A549 (cell line): ENCODE measurements at regions not wholly inside any gene's neighbourhood (a gene's known extent, or its start where the extent isn't known, plus 50 kb on each side); places are given as distances from the start of the nearest gene placed in this dataset.

Experiments
- ATAC-seq, 2 experiments: fragments of 200-7000 bp in 1 of 2; fragments of >200 bp in 1 of 2; cut with Nextera tagmentation in 1 of 2; cut with Tn5 transposase in 1 of 2; 3 replicates each; pipeline versions ENCODE4 v1.8.0 to v1.9.1; 2018 to 2020; ENCODE audit warnings: mild to moderate bottlenecking in 1 of 2, moderate library complexity in 1 of 2
- CTCF ChIA-PET: fragments of 300-600 bp; sonication (Branson Sonifier 250); formaldehyde crosslinking; extraction: SDS; loops from one replicate; lab custom pipeline; 2021; ENCODE audit warnings: antibody characterized with exemption, inconsistent platforms; lab: Yijun Ruan, JAX
- POLR2A ChIA-PET: fragments of 350-600 bp; formaldehyde crosslinking; extraction: SDS; loops from one replicate; lab custom pipeline; 2021; ENCODE audit warnings: antibody characterized with exemption, inconsistent platforms; lab: Yijun Ruan, JAX
- DNase-seq, 2 experiments: peaks; one replicate each; pipeline versions ENCODE4 v3.0.0 to v3.0.0-alpha.2; 2011 to 2016; ENCODE audit warnings: low read depth in 1 of 2, low spot score in 1 of 2
- FAIRE-seq: peaks from 2 replicates; lab custom pipeline; 2011; peaks lifted over from hg19 to GRCh38; lab: Jason Lieb, UNC
- H3K27ac ChIP-seq, 2 experiments: fragments of >200 bp; sonication (Bioruptor Twin); formaldehyde crosslinking; 3 replicates each; pipeline ENCODE4 v1.5.1; 2016 to 2017
- H3K4me1 ChIP-seq: fragments of >200 bp; sonication (Bioruptor Twin); formaldehyde crosslinking; 3 replicates; pipeline ENCODE4 v1.6.1; 2016
- H3K4me2 ChIP-seq: fragments of >200 bp; sonication (Bioruptor Twin); formaldehyde crosslinking; 3 replicates; pipeline ENCODE4 v1.6.1; 2016
- H3K4me3 ChIP-seq: fragments of >200 bp; sonication (Bioruptor Twin); formaldehyde crosslinking; 3 replicates; pipeline ENCODE4 v1.5.1; 2016
- H3K9me3 ChIP-seq: fragments of >200 bp; sonication (Bioruptor Twin); formaldehyde crosslinking; 3 replicates; pipeline ENCODE4 v1.6.1; 2016
- CBX2 ChIP-seq: fragments of 200-600 bp; sonication (generic); IDR thresholded peaks from 2 replicates; pipeline ENCODE4 v1.6.1; 2016; ENCODE audit warnings: low read depth, mild to moderate bottlenecking, borderline replicate concordance
- E2F6 ChIP-seq: IDR thresholded peaks from 2 replicates; pipeline ENCODE4 v1.6.1; 2012; ENCODE audit warnings: low read depth, borderline replicate concordance
- HDAC2 ChIP-seq: fragments of 200-600 bp; sonication (generic); IDR thresholded peaks from 2 replicates; pipeline ENCODE4 v1.6.1; 2016
- HES2 ChIP-seq: fragments of >200 bp; sonication (Bioruptor Twin); formaldehyde crosslinking; IDR thresholded peaks from 2 replicates; pipeline ENCODE4 v1.6.1; 2016
- HEYL ChIP-seq: fragments of 250-450 bp; sonication (Bioruptor Pico); IDR thresholded peaks from 2 replicates; pipeline ENCODE4 v1.8.0; 2021; ENCODE audit warnings: mild to moderate bottlenecking, moderate library complexity
- HOXA7 ChIP-seq: fragments of 250-450 bp; sonication (Bioruptor Pico); IDR thresholded peaks from 2 replicates; pipeline ENCODE4 v1.5.0; 2020; ENCODE audit warnings: mild to moderate bottlenecking, moderate library complexity
- MAFK ChIP-seq: fragments of 450-650 bp; IDR thresholded peaks from 2 replicates; pipeline ENCODE4 v1.6.1; 2014; ENCODE audit not compliant: partially characterized antibody
- MAX ChIP-seq: IDR thresholded peaks from 2 replicates; pipeline ENCODE4 v1.6.1; 2012
- MYC ChIP-seq: IDR thresholded peaks from 2 replicates; pipeline ENCODE4 v1.6.1; 2012; ENCODE audit warnings: mild to moderate bottlenecking, inconsistent platforms, low read length, improper control_type of control experiment, borderline replicate concordance
- NFE2L2 ChIP-seq: fragments of 150-350 bp; conservative IDR thresholded peaks from 2 replicates; pipeline ENCODE4 v1.6.1; 2014; ENCODE audit warnings: low read length
- PBX3 ChIP-seq: IDR thresholded peaks from 2 replicates; pipeline ENCODE4 v1.6.1; 2012
- POLR2A ChIP-seq: IDR thresholded peaks from 2 replicates; pipeline ENCODE4 v1.6.1; 2012; ENCODE audit warnings: mild to moderate bottlenecking, low read length
- RAD21 ChIP-seq, 2 experiments: fragments of >200 bp in 1 of 2; sonication (Bioruptor Twin) in 1 of 2; formaldehyde crosslinking in 1 of 2; IDR thresholded peaks in 1 of 2; conservative IDR thresholded peaks in 1 of 2; 2 replicates in 1 of 2; 3 replicates in 1 of 2; pipeline ENCODE4 v1.6.1; 2012 to 2018; ENCODE audit warnings: inconsistent platforms in 1 of 2
- RCOR1 ChIP-seq: fragments of 150-350 bp; IDR thresholded peaks from 2 replicates; pipeline ENCODE4 v1.6.1; 2014; ENCODE audit warnings: antibody characterized with exemption, low read length, low read depth
- RNF2 ChIP-seq: fragments of 200-600 bp; sonication (generic); IDR thresholded peaks from 2 replicates; pipeline ENCODE4 v1.6.1; 2016; ENCODE audit warnings: low read depth, mild to moderate bottlenecking, antibody characterized with exemption, moderate library complexity, borderline replicate concordance
- SREBF2 ChIP-seq: fragments of 450-650 bp; IDR thresholded peaks from 2 replicates; pipeline ENCODE4 v1.6.1; 2014; ENCODE audit warnings: mild to moderate bottlenecking, moderate library complexity
- TFCP2L1 ChIP-seq: fragments of 250-450 bp; sonication (Bioruptor Pico); IDR thresholded peaks from 2 replicates; pipeline ENCODE4 v1.5.0; 2021; ENCODE audit warnings: mild to moderate bottlenecking
- TP53 ChIP-seq: fragments of 250-450 bp; sonication (Bioruptor Pico); IDR thresholded peaks from 2 replicates; pipeline ENCODE4 v1.5.0; 2021; ENCODE audit warnings: mild to moderate bottlenecking, moderate library complexity
- ZNF302 ChIP-seq: fragments of 250-450 bp; sonication (Bioruptor Pico); IDR thresholded peaks from 2 replicates; pipeline ENCODE4 v1.9.0; 2021; ENCODE audit warnings: inconsistent platforms, mild to moderate bottlenecking, moderate library complexity
- WGBS: methylation state at CpG from one replicate; pipeline ENCODE4 v1.1.6; 2017; ENCODE audit errors: missing lambda C conversion rate; 5-methylcytosine and 5-hydroxymethylcytosine counted together

GRCh38 chr21:14895792-14896191, 169.0 kb downstream of the NRIP1 start:
- TF ChIP-seq TFCP2L1 (CRISPR knock-in tag) (no peak), MAFK (peak; percentile 61), HDAC2 (no peak), SREBF2 (no peak), NFE2L2 (0 out of 2 replicates have a peak, but pooled peaks have one; percentile 19), MAX (no peak), HEYL (CRISPR knock-in tag) (no peak), POLR2A (no peak), HOXA7 (no peak)
- TF ChIP-seq, all 56 proteins: peak for 2
- ChIA-PET CTCF (no interaction called here), POLR2A (no interaction called here)
- WGBS = 74% methylated on average over 2 of the region's 2 CpGs
- Histone ChIP-seq H3K27ac (no peak overlapping the region), H3K4me3 (no peak overlapping the region), H3K4me2 (no peak overlapping the region), H3K9me3 (no peaks in the 10 kb centered on the region), H3K4me1 (peaks cover 12% of the 10 kb centered on the region; the same call in 2 of the 3 replicates)
- DNase-seq = no peak
- no peak for ATAC-seq
- FAIRE-seq = no peak

GRCh38 chr21:14890141-14890540, 174.7 kb downstream of the NRIP1 start:
- no peak for TF ChIP-seq TP53
- TF ChIP-seq E2F6 = no peak
- TF ChIP-seq RCOR1 = no peak
- TF ChIP-seq MAFK = no peak
- TF ChIP-seq ZNF302 (CRISPR knock-in tag) = no peak
- TF ChIP-seq RAD21 (conservative IDR thresholded peaks at IDR 0.05 in 1 of 2, IDR thresholded peaks at IDR 0.05 in 1 of 2) = no peak
- no peak for TF ChIP-seq MYC
- TF ChIP-seq PBX3 = no peak
- 91% methylated on average over 2 of the region's 2 CpGs for WGBS
- peak overlapping the region in 1 of 2 experiments; percentile 50; a peak in 1 of 6 replicates for H3K27ac ChIP-seq
- ChIA-PET CTCF (no interaction called here), POLR2A (interaction anchor here (0.8 kb wide), 1 partner anchor 175 kb away, joined by 3 read pairs; the partner anchor contains the start of gene NRIP1)
- ATAC-seq (no peak), FAIRE-seq (no peak), DNase-seq (no peak)
- peaks cover 26% of the 10 kb centered on the region for H3K4me1 ChIP-seq
- no peak overlapping the region for H3K4me3 ChIP-seq
- no peak overlapping the region for H3K4me2 ChIP-seq
- no peaks in the 10 kb centered on the region for H3K9me3 ChIP-seq

- POLR2A ChIA-PET = interaction anchor here (0.8 kb wide), 1 partner anchor 175 kb away, joined by 3 read pairs; the partner anchor contains the start of gene NRIP1
- peaks cover 26% of the 10 kb centered on the region for H3K4me1 ChIP-seq
- no peaks in the 10 kb centered on the region for H3K9me3 ChIP-seq
- WGBS = 67% methylated on average over 5 of the region's 5 CpGs
- no peak for ATAC-seq
- no peak for DNase-seq
- no peak for TF ChIP-seq HES2
- no peak for TF ChIP-seq RAD21 (conservative IDR thresholded peaks at IDR 0.05 in 1 of 2, IDR thresholded peaks at IDR 0.05 in 1 of 2)
- TF ChIP-seq RCOR1 = no peak
- no peak for TF ChIP-seq CBX2
- no peak for TF ChIP-seq RNF2
- no peak for FAIRE-seq
- CTCF ChIA-PET = interaction anchor here (1.4 kb wide), 1 partner anchor 25 kb away, joined by 4 read pairs; no protein-coding TSS in a partner anchor
- H3K4me2 ChIP-seq = peak overlapping the region; percentile 28; the same call in 1 of the 3 replicates
- no peak overlapping the region for H3K4me3 ChIP-seq
- H3K27ac ChIP-seq = peak overlapping the region; percentile 5 to 58; a peak in 2 of 6 replicates
Measured at GRCh38 chr21:14889080-14889810, 175.6 kb downstream of the NRIP1 start.
